CD4-positive, alpha-beta memory T cell (primary cell): ENCODE measurements at regions not wholly inside any gene's neighbourhood (a gene's known extent, or its start where the extent isn't known, plus 50 kb on each side); places are given as distances from the start of the nearest gene placed in this dataset.

Source experiments
- CTCF ChIA-PET: fragments of 350-600 bp; sonication (Branson Sonifier 250); formaldehyde crosslinking; loops from one replicate; lab custom pipeline; 2021; ENCODE audit warnings: inconsistent platforms; ENCODE audit not compliant: partially characterized antibody; lab: Charles Lee
- POLR2A ChIA-PET: fragments of 350-600 bp; sonication (Branson Sonifier 250); formaldehyde crosslinking; loops from one replicate; lab custom pipeline; 2021; ENCODE audit not compliant: partially characterized antibody; lab: Charles Lee
- DNase-seq, 5 donors: peaks; one replicate each; pipeline versions ENCODE4 v3.0.0 to v3.0.0-alpha.2; 2020 to 2022; ENCODE audit warnings: mixed read lengths in 1 of 5
- H3K27ac ChIP-seq: one replicate; pipeline ENCODE4 v1.7.0; 2013; ENCODE audit warnings: low read depth, low read length
- H3K27me3 ChIP-seq: 2 replicates; pipeline ENCODE4 v1.7.0; 2013; ENCODE audit warnings: mild to moderate bottlenecking, low read length, moderate library complexity; ENCODE audit not compliant: insufficient read depth
- H3K36me3 ChIP-seq: 2 replicates; pipeline ENCODE4 v1.7.0; 2013; ENCODE audit warnings: mild to moderate bottlenecking, low read length, moderate library complexity; ENCODE audit not compliant: insufficient read depth
- H3K4me1 ChIP-seq: 2 replicates; pipeline ENCODE4 v1.7.0; 2013; ENCODE audit warnings: mild to moderate bottlenecking, low read length, moderate library complexity; ENCODE audit not compliant: insufficient read depth
- H3K4me3 ChIP-seq, 2 donors: one replicate each; pipeline ENCODE4 v1.7.0; 2013; ENCODE audit warnings: low read length in 2 of 2, mild to moderate bottlenecking in 1 of 2
- H3K9me3 ChIP-seq, 2 donors: one replicate each; pipeline ENCODE4 v1.7.0; 2013; ENCODE audit warnings: low read length in 2 of 2, control low read depth in 1 of 2; ENCODE audit not compliant: control insufficient read depth in 1 of 2
- H3K27ac Mint-ChIP-seq, 7 donors: one replicate each; pipeline ENCODE4 v1.8.0; 2020 to 2021; ENCODE audit warnings: mixed read lengths in 7 of 7, mild to moderate bottlenecking in 6 of 7, inconsistent platforms in 3 of 7, moderate library complexity in 3 of 7
- H3K27me3 Mint-ChIP-seq, 2 donors: one replicate each; pipeline ENCODE4 v1.8.0; 2020 to 2021; ENCODE audit warnings: mixed read lengths in 2 of 2
- H3K36me3 Mint-ChIP-seq, 2 donors: one replicate each; pipeline ENCODE4 v1.8.0; 2020 to 2021; ENCODE audit warnings: mixed read lengths in 2 of 2, inconsistent platforms in 1 of 2, mild to moderate bottlenecking in 1 of 2
- H3K4me1 Mint-ChIP-seq, 4 donors: one replicate each; pipeline ENCODE4 v1.8.0; 2020 to 2021; ENCODE audit warnings: mixed read lengths in 4 of 4, mild to moderate bottlenecking in 1 of 4
- H3K4me3 Mint-ChIP-seq, 8 donors: one replicate each; pipeline ENCODE4 v1.8.0; 2020 to 2021; ENCODE audit warnings: mixed read lengths in 8 of 8, mild to moderate bottlenecking in 7 of 8, moderate library complexity in 6 of 8, inconsistent platforms in 3 of 8
- H3K9me3 Mint-ChIP-seq, 8 donors: one replicate each; pipeline ENCODE4 v1.8.0; 2020 to 2021; ENCODE audit warnings: mixed read lengths in 8 of 8, mild to moderate bottlenecking in 5 of 8, inconsistent platforms in 3 of 8, moderate library complexity in 1 of 8
- intact Hi-C: fragments of 100-400 bp; cut with micrococcal nuclease; formaldehyde crosslinking; loops from one replicate; pipeline ENCODE4 v1.15.1; 2023

- no peak overlapping the region for H3K4me3 ChIP-seq
- H3K27ac Mint-ChIP-seq, result no peak overlapping the region
- H3K4me3 Mint-ChIP-seq, result no peak overlapping the region
Measured at GRCh38 chr11:11733246-11733747, 108.5 kb upstream of the USP47 start.

GRCh38 chr11:11732116-11732515 lies 109.7 kb upstream of the USP47 start:
- Mint-ChIP-seq H3K27ac (no peak overlapping the region), H3K27me3 (peaks cover 8 to 13% of the 10 kb centered on the region in 2 donors), H3K9me3 (no peaks in the 10 kb centered on the region), H3K4me1 (no peaks in the 10 kb centered on the region), H3K36me3 (no peaks in the 10 kb centered on the region), H3K4me3 (no peak overlapping the region)
- Histone ChIP-seq H3K4me3 (no peak overlapping the region), H3K9me3 (no peaks in the 10 kb centered on the region), H3K4me1 (no peaks in the 10 kb centered on the region), H3K27ac (no peak overlapping the region), H3K27me3 (no peaks in the 10 kb centered on the region), H3K36me3 (no peaks in the 10 kb centered on the region)
- intact Hi-C loops, result no loop called here
- ChIA-PET CTCF (no interaction called here), POLR2A (no interaction called here)
- DNase-seq, result no peak

More at GRCh38 chr11:11733246-11733747, 108.5 kb upstream of the USP47 start:
- ChIA-PET POLR2A (no interaction called here), CTCF (no interaction called here)
- Histone ChIP-seq H3K27ac (no peak overlapping the region), H3K27me3 (no peaks in the 10 kb centered on the region), H3K4me1 (no peaks in the 10 kb centered on the region), H3K9me3 (no peaks in the 10 kb centered on the region), H3K36me3 (no peaks in the 10 kb centered on the region)
- DNase-seq, result no peak
- H3K4me1 Mint-ChIP-seq, result no peaks in the 10 kb centered on the region
- H3K9me3 Mint-ChIP-seq, result no peaks in the 10 kb centered on the region
- H3K36me3 Mint-ChIP-seq, result no peaks in the 10 kb centered on the region
- intact Hi-C loops, result no loop called here
- H3K27me3 Mint-ChIP-seq, result peaks cover 11 to 14% of the 10 kb centered on the region in 2 donors

- no peak overlapping the region for H3K27ac Mint-ChIP-seq
- H3K36me3 Mint-ChIP-seq, result no peaks in the 10 kb centered on the region
- H3K9me3 ChIP-seq, result no peaks in the 10 kb centered on the region
- no peaks in the 10 kb centered on the region for H3K4me1 ChIP-seq
- peaks cover 8 to 16% of the 10 kb centered on the region in 2 donors for H3K27me3 Mint-ChIP-seq
- POLR2A ChIA-PET, result no interaction called here
- CTCF ChIA-PET, result no interaction called here
- intact Hi-C loops, result no loop called here
- no peak for DNase-seq
- no peaks in the 10 kb centered on the region for H3K9me3 Mint-ChIP-seq
- H3K27me3 ChIP-seq, result no peaks in the 10 kb centered on the region
- H3K4me1 Mint-ChIP-seq, result no peaks in the 10 kb centered on the region
- H3K4me3 ChIP-seq, result no peak overlapping the region
- no peak overlapping the region for H3K27ac ChIP-seq
- H3K4me3 Mint-ChIP-seq, result no peak overlapping the region
- H3K36me3 ChIP-seq, result no peaks in the 10 kb centered on the region
Measured at GRCh38 chr11:11731311-11732083, 109.7 kb upstream of the GALNT18 start.

- Mint-ChIP-seq H3K27ac (no peak overlapping the region), H3K4me3 (no peak overlapping the region), H3K4me1 (no peaks in the 10 kb centered on the region), H3K9me3 (peaks cover 0 to 2% (median 0%) of the 10 kb centered on the region in 8 donors), H3K27me3 (peaks cover 11 to 13% of the 10 kb centered on the region in 2 donors), H3K36me3 (no peaks in the 10 kb centered on the region)
- CTCF ChIA-PET, result interaction anchor here (1.5 kb wide), 2 partner anchors 9 to 10 kb away, joined by 3 read pairs; no protein-coding TSS in a partner anchor
- Histone ChIP-seq H3K27ac (no peak overlapping the region), H3K36me3 (no peaks in the 10 kb centered on the region), H3K27me3 (no peaks in the 10 kb centered on the region), H3K9me3 (no peaks in the 10 kb centered on the region), H3K4me1 (no peaks in the 10 kb centered on the region), H3K4me3 (no peak overlapping the region)
- no peak for DNase-seq
- POLR2A ChIA-PET, result no interaction called here
- intact Hi-C loops, result no loop called here
Measured at GRCh38 chr11:11728386-11728785, 106.6 kb upstream of the GALNT18 start.

GRCh38 chr11:11725438-11725837 lies 103.6 kb upstream of the GALNT18 start:
- Mint-ChIP-seq H3K9me3 (peaks cover 0 to 19% (median 11%) of the 10 kb centered on the region in 8 donors), H3K4me1 (no peaks in the 10 kb centered on the region), H3K36me3 (peaks cover 0 to 3% of the 10 kb centered on the region in 2 donors), H3K27me3 (peaks cover 12 to 16% of the 10 kb centered on the region in 2 donors), H3K4me3 (no peak overlapping the region), H3K27ac (no peak overlapping the region)
- H3K27ac ChIP-seq, result no peak overlapping the region
- no peaks in the 10 kb centered on the region for H3K4me1 ChIP-seq
- no peaks in the 10 kb centered on the region for H3K36me3 ChIP-seq
- no peak for DNase-seq
- no peaks in the 10 kb centered on the region for H3K27me3 ChIP-seq
- H3K9me3 ChIP-seq, result no peaks in the 10 kb centered on the region
- intact Hi-C loops, result no loop called here
- ChIA-PET CTCF (no interaction called here), POLR2A (no interaction called here)
- H3K4me3 ChIP-seq, result no peak overlapping the region

GRCh38 chr11:11724994-11725393 lies 103.2 kb upstream of the GALNT18 start:
- H3K9me3 Mint-ChIP-seq, result peaks cover 0 to 20% (median 11%) of the 10 kb centered on the region in 8 donors
- peaks cover 12 to 16% of the 10 kb centered on the region in 2 donors for H3K27me3 Mint-ChIP-seq
- H3K4me3 Mint-ChIP-seq, result no peak overlapping the region
- Histone ChIP-seq H3K4me3 (no peak overlapping the region), H3K27ac (no peak overlapping the region), H3K36me3 (no peaks in the 10 kb centered on the region), H3K4me1 (no peaks in the 10 kb centered on the region), H3K27me3 (no peaks in the 10 kb centered on the region), H3K9me3 (no peaks in the 10 kb centered on the region)
- ChIA-PET POLR2A (no interaction called here), CTCF (no interaction called here)
- no peaks in the 10 kb centered on the region for H3K4me1 Mint-ChIP-seq
- peaks cover 0 to 3% of the 10 kb centered on the region in 2 donors for H3K36me3 Mint-ChIP-seq
- H3K27ac Mint-ChIP-seq, result no peak overlapping the region
- no peak for DNase-seq
- intact Hi-C loops, result no loop called here

- Mint-ChIP-seq H3K36me3 (peaks cover 0 to 3% of the 10 kb centered on the region in 2 donors), H3K27me3 (peaks cover 16% of the 10 kb centered on the region in 2 donors), H3K4me1 (no peaks in the 10 kb centered on the region), H3K4me3 (no peak overlapping the region), H3K9me3 (peaks cover 2 to 23% (median 11%) of the 10 kb centered on the region in 8 donors), H3K27ac (no peak overlapping the region)
- DNase-seq, result no peak
- no peaks in the 10 kb centered on the region for H3K4me1 ChIP-seq
- H3K27ac ChIP-seq, result no peak overlapping the region
- no peaks in the 10 kb centered on the region for H3K27me3 ChIP-seq
- no peaks in the 10 kb centered on the region for H3K36me3 ChIP-seq
- ChIA-PET CTCF (interaction anchor here (0.6 kb wide), 1 partner anchor 41 kb away, joined by 4 read pairs; no protein-coding TSS in a partner anchor), POLR2A (no interaction called here)
- H3K9me3 ChIP-seq, result no peaks in the 10 kb centered on the region
- intact Hi-C loops, result no loop called here
- no peak overlapping the region for H3K4me3 ChIP-seq
Measured at GRCh38 chr11:11722861-11723260, 101.1 kb upstream of the GALNT18 start.
